Stimulated activated naive CD8-positive, alpha-beta T cell treated with anti-CD3 and anti-CD28 coated beads, Interleukin-15, Interleukin-2, amounts not matched to agents 100 ng/mL and 50 ng/mL, for 24 hours (primary cell): ENCODE measurements at regions not wholly inside any gene's neighbourhood (a gene's known extent, or its start where the extent isn't known, plus 50 kb on each side); places are given as distances from the start of the nearest gene placed in this dataset.

ENCODE experiments used
- H3K27ac Mint-ChIP-seq: one replicate; pipeline ENCODE4 v1.8.0; 2021; ENCODE audit warnings: mild to moderate bottlenecking, mixed read lengths
- H3K27me3 Mint-ChIP-seq: one replicate; pipeline ENCODE4 v1.8.0; 2021; ENCODE audit warnings: mixed read lengths
- H3K36me3 Mint-ChIP-seq: one replicate; pipeline ENCODE4 v1.8.0; 2021; ENCODE audit warnings: low read depth, mixed read lengths
- H3K4me1 Mint-ChIP-seq: one replicate; pipeline ENCODE4 v1.8.0; 2021; ENCODE audit warnings: low read depth, mixed read lengths
- H3K4me3 Mint-ChIP-seq: one replicate; pipeline ENCODE4 v1.8.0; 2021; ENCODE audit warnings: mild to moderate bottlenecking, mixed read lengths
- H3K9me3 Mint-ChIP-seq: one replicate; pipeline ENCODE4 v1.8.0; 2021; ENCODE audit warnings: mixed read lengths

GRCh38 chr4:104727643-104728042 lies 232.9 kb upstream of the CXXC4 start:
- Mint-ChIP-seq H3K4me3 (no peak overlapping the region), H3K9me3 (no peaks in the 10 kb centered on the region), H3K36me3 (no peaks in the 10 kb centered on the region), H3K4me1 (no peaks in the 10 kb centered on the region), H3K27me3 (no peaks in the 10 kb centered on the region), H3K27ac (no peak overlapping the region)

- Mint-ChIP-seq H3K4me3 (no peak overlapping the region), H3K4me1 (no peaks in the 10 kb centered on the region), H3K36me3 (no peaks in the 10 kb centered on the region), H3K27me3 (no peaks in the 10 kb centered on the region), H3K27ac (no peak overlapping the region), H3K9me3 (no peaks in the 10 kb centered on the region)
Observed at GRCh38 chr4:104728380-104729122, 233.9 kb upstream of the CXXC4 start.

- H3K4me3 Mint-ChIP-seq = no peak overlapping the region
- H3K4me1 Mint-ChIP-seq = no peaks in the 10 kb centered on the region
- H3K36me3 Mint-ChIP-seq = no peaks in the 10 kb centered on the region
- H3K9me3 Mint-ChIP-seq = no peaks in the 10 kb centered on the region
- no peak overlapping the region for H3K27ac Mint-ChIP-seq
- H3K27me3 Mint-ChIP-seq = peaks cover 11% of the 10 kb centered on the region
Observed at GRCh38 chr4:104732766-104733165, 238.1 kb upstream of the CXXC4 start.

GRCh38 chr4:104735174-104735573 lies 240.5 kb upstream of the CXXC4 start:
- Mint-ChIP-seq H3K9me3 (no peaks in the 10 kb centered on the region), H3K36me3 (no peaks in the 10 kb centered on the region), H3K27ac (no peak overlapping the region), H3K27me3 (peaks cover 14% of the 10 kb centered on the region), H3K4me3 (no peak overlapping the region), H3K4me1 (no peaks in the 10 kb centered on the region)

- no peaks in the 10 kb centered on the region for H3K4me1 Mint-ChIP-seq
- H3K9me3 Mint-ChIP-seq = no peaks in the 10 kb centered on the region
- no peak overlapping the region for H3K4me3 Mint-ChIP-seq
- peaks cover 17% of the 10 kb centered on the region for H3K27me3 Mint-ChIP-seq
- no peak overlapping the region for H3K27ac Mint-ChIP-seq
- H3K36me3 Mint-ChIP-seq = no peaks in the 10 kb centered on the region
Observed at GRCh38 chr4:104740161-104740560, 245.5 kb upstream of the CXXC4 start.

- H3K27ac Mint-ChIP-seq = no peak overlapping the region
- no peaks in the 10 kb centered on the region for H3K4me1 Mint-ChIP-seq
- H3K9me3 Mint-ChIP-seq = no peaks in the 10 kb centered on the region
- no peak overlapping the region for H3K4me3 Mint-ChIP-seq
- H3K27me3 Mint-ChIP-seq = peaks cover 3% of the 10 kb centered on the region
- no peaks in the 10 kb centered on the region for H3K36me3 Mint-ChIP-seq
Observed at GRCh38 chr4:104743215-104743653, 248.5 kb upstream of the CXXC4 start.

GRCh38 chr4:104747635-104748034 lies 252.9 kb upstream of the CXXC4 start:
- Mint-ChIP-seq H3K4me1 (peaks cover 13% of the 10 kb centered on the region), H3K9me3 (no peaks in the 10 kb centered on the region), H3K27ac (no peak overlapping the region), H3K4me3 (no peak overlapping the region), H3K36me3 (no peaks in the 10 kb centered on the region), H3K27me3 (no peaks in the 10 kb centered on the region)

- Mint-ChIP-seq H3K9me3 (no peaks in the 10 kb centered on the region), H3K4me1 (peaks cover 13% of the 10 kb centered on the region), H3K27me3 (no peaks in the 10 kb centered on the region), H3K4me3 (no peak overlapping the region), H3K27ac (peak overlapping the region; percentile 46), H3K36me3 (no peaks in the 10 kb centered on the region)
Observed at GRCh38 chr4:104749062-104749461, 254.4 kb upstream of the CXXC4 start.

- Mint-ChIP-seq H3K27ac (no peak overlapping the region), H3K9me3 (no peaks in the 10 kb centered on the region), H3K36me3 (no peaks in the 10 kb centered on the region), H3K4me3 (no peak overlapping the region), H3K4me1 (peaks cover 13% of the 10 kb centered on the region), H3K27me3 (no peaks in the 10 kb centered on the region)
Observed at GRCh38 chr4:104750008-104750407, 255.3 kb upstream of the CXXC4 start.

- Mint-ChIP-seq H3K27me3 (no peaks in the 10 kb centered on the region), H3K4me3 (no peak overlapping the region), H3K9me3 (no peaks in the 10 kb centered on the region), H3K27ac (no peak overlapping the region), H3K4me1 (peaks cover 13% of the 10 kb centered on the region), H3K36me3 (no peaks in the 10 kb centered on the region)
Observed at GRCh38 chr4:104751468-104751867, 256.8 kb upstream of the CXXC4 start.

GRCh38 chr4:104752337-104752736 lies 257.6 kb upstream of the CXXC4 start:
- Mint-ChIP-seq H3K27ac (no peak overlapping the region), H3K4me1 (peaks cover 13% of the 10 kb centered on the region), H3K36me3 (no peaks in the 10 kb centered on the region), H3K9me3 (no peaks in the 10 kb centered on the region), H3K27me3 (no peaks in the 10 kb centered on the region), H3K4me3 (no peak overlapping the region)

- H3K27me3 Mint-ChIP-seq = no peaks in the 10 kb centered on the region
- no peaks in the 10 kb centered on the region for H3K4me1 Mint-ChIP-seq
- no peaks in the 10 kb centered on the region for H3K36me3 Mint-ChIP-seq
- H3K9me3 Mint-ChIP-seq = no peaks in the 10 kb centered on the region
- no peak overlapping the region for H3K27ac Mint-ChIP-seq
- H3K4me3 Mint-ChIP-seq = no peak overlapping the region
Observed at GRCh38 chr4:104756837-104757236, 262.1 kb upstream of the CXXC4 start.

- H3K4me3 Mint-ChIP-seq = no peak overlapping the region
- H3K36me3 Mint-ChIP-seq = no peaks in the 10 kb centered on the region
- no peaks in the 10 kb centered on the region for H3K9me3 Mint-ChIP-seq
- H3K4me1 Mint-ChIP-seq = no peaks in the 10 kb centered on the region
- H3K27me3 Mint-ChIP-seq = no peaks in the 10 kb centered on the region
- H3K27ac Mint-ChIP-seq = no peak overlapping the region
Observed at GRCh38 chr4:104758574-104758973, 263.9 kb upstream of the CXXC4 start.

- Mint-ChIP-seq H3K4me3 (no peak overlapping the region), H3K36me3 (no peaks in the 10 kb centered on the region)
Observed at GRCh38 chr4:104763554-104764222, 269.0 kb upstream of the CXXC4 start.

GRCh38 chr4:104766676-104767075 lies 272.0 kb upstream of the CXXC4 start:
- Mint-ChIP-seq H3K9me3 (no peaks in the 10 kb centered on the region), H3K4me1 (no peaks in the 10 kb centered on the region), H3K36me3 (no peaks in the 10 kb centered on the region), H3K4me3 (no peak overlapping the region), H3K27ac (no peak overlapping the region), H3K27me3 (no peaks in the 10 kb centered on the region)

More at GRCh38 chr4:104763554-104764222, 269.0 kb upstream of the CXXC4 start:
- H3K27me3 Mint-ChIP-seq = no peaks in the 10 kb centered on the region
- H3K27ac Mint-ChIP-seq = no peak overlapping the region
- H3K9me3 Mint-ChIP-seq = no peaks in the 10 kb centered on the region
- H3K4me1 Mint-ChIP-seq = no peaks in the 10 kb centered on the region

GRCh38 chr4:104772849-104773248 lies 278.2 kb upstream of the CXXC4 start:
- peaks cover 14% of the 10 kb centered on the region for H3K4me1 Mint-ChIP-seq
- no peaks in the 10 kb centered on the region for H3K36me3 Mint-ChIP-seq
- no peak overlapping the region for H3K4me3 Mint-ChIP-seq
- no peaks in the 10 kb centered on the region for H3K9me3 Mint-ChIP-seq
- no peaks in the 10 kb centered on the region for H3K27me3 Mint-ChIP-seq
- H3K27ac Mint-ChIP-seq = no peak overlapping the region
